Parathyroid adenoma (tissue), 2 donors: ENCODE measurements at regions not wholly inside any gene's neighbourhood (a gene's known extent, or its start where the extent isn't known, plus 50 kb on each side); places are given as distances from the start of the nearest gene placed in this dataset.

ENCODE experiments used
- H2AFZ ChIP-seq: fragments of 300-600 bp; sonication (generic); one replicate; pipeline ENCODE4 v1.7.0; 2017; ENCODE audit warnings: antibody characterized with exemption, mild to moderate bottlenecking
- H3K27ac ChIP-seq: fragments of 300-600 bp; sonication (generic); one replicate; pipeline ENCODE4 v1.7.0; 2017
- H3K27me3 ChIP-seq: fragments of 300-600 bp; sonication (generic); one replicate; pipeline ENCODE4 v1.7.0; 2017; ENCODE audit warnings: low read length; ENCODE audit not compliant: control insufficient read depth, insufficient read depth
- H3K36me3 ChIP-seq: fragments of 300-600 bp; sonication (generic); one replicate; pipeline ENCODE4 v1.7.0; 2017; ENCODE audit warnings: low read length; ENCODE audit not compliant: control insufficient read depth, insufficient read depth
- H3K4me1 ChIP-seq: fragments of 300-600 bp; sonication (generic); one replicate; pipeline ENCODE4 v1.7.0; 2017; ENCODE audit warnings: control low read depth
- H3K4me2 ChIP-seq: fragments of 300-600 bp; sonication (generic); one replicate; pipeline ENCODE4 v1.7.0; 2017; ENCODE audit warnings: low read length
- H3K4me3 ChIP-seq: fragments of 300-600 bp; sonication (generic); one replicate; pipeline ENCODE4 v1.7.0; 2017; ENCODE audit warnings: low read depth, low read length
- H3K79me2 ChIP-seq: fragments of 300-600 bp; sonication (generic); one replicate; pipeline ENCODE4 v1.7.0; 2017; ENCODE audit warnings: control low read depth
- H3K9ac ChIP-seq: fragments of 300-600 bp; sonication (generic); one replicate; pipeline ENCODE4 v1.7.0; 2017; ENCODE audit warnings: mild to moderate bottlenecking
- H3K9me3 ChIP-seq: fragments of 300-600 bp; sonication (generic); one replicate; pipeline ENCODE4 v1.7.0; 2017; ENCODE audit warnings: low read length; ENCODE audit not compliant: control insufficient read depth
- TF ChIP-seq, protein P1 (sequence below): fragments of 300-600 bp; sonication (generic); IDR thresholded peaks from one replicate; pipeline ENCODE4 v1.7.0; 2017; ENCODE audit warnings: antibody characterized with exemption, mild to moderate bottlenecking
- donor health status: primary hyperparathyroidism.

DNA sequence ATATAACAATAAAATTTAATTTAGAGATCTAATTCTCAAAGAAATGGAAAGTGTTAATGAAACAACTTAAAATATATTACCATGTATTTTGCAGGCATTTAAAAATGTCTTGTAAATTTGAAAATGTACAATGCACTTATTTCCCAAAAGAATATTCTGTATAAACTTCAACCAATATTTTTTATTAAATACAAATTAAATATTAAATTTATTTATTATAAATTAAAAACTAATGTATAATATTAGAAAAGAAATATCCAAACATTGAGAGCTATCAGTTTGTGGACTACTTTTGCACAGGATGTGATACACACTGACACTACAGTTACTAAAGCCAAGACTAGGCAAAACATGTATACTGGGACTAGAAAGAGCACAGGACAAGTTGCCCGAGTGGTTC is 707.0 kb upstream of the NRSN1 start:
- Histone ChIP-seq H3K4me3 (no peak overlapping the region), H3K4me1 (no peaks in the 10 kb centered on the region), H3K9ac (no peak overlapping the region), H3K9me3 (no peaks in the 10 kb centered on the region), H3K36me3 (no peaks in the 10 kb centered on the region), H3K79me2 (no peaks in the 10 kb centered on the region), H3K27me3 (no peaks in the 10 kb centered on the region), H3K27ac (no peak overlapping the region), H2AFZ (no peak overlapping the region), H3K4me2 (no peak overlapping the region)
- TF ChIP-seq, protein P1, sequence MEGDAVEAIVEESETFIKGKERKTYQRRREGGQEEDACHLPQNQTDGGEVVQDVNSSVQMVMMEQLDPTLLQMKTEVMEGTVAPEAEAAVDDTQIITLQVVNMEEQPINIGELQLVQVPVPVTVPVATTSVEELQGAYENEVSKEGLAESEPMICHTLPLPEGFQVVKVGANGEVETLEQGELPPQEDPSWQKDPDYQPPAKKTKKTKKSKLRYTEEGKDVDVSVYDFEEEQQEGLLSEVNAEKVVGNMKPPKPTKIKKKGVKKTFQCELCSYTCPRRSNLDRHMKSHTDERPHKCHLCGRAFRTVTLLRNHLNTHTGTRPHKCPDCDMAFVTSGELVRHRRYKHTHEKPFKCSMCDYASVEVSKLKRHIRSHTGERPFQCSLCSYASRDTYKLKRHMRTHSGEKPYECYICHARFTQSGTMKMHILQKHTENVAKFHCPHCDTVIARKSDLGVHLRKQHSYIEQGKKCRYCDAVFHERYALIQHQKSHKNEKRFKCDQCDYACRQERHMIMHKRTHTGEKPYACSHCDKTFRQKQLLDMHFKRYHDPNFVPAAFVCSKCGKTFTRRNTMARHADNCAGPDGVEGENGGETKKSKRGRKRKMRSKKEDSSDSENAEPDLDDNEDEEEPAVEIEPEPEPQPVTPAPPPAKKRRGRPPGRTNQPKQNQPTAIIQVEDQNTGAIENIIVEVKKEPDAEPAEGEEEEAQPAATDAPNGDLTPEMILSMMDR: no peak

DNA sequence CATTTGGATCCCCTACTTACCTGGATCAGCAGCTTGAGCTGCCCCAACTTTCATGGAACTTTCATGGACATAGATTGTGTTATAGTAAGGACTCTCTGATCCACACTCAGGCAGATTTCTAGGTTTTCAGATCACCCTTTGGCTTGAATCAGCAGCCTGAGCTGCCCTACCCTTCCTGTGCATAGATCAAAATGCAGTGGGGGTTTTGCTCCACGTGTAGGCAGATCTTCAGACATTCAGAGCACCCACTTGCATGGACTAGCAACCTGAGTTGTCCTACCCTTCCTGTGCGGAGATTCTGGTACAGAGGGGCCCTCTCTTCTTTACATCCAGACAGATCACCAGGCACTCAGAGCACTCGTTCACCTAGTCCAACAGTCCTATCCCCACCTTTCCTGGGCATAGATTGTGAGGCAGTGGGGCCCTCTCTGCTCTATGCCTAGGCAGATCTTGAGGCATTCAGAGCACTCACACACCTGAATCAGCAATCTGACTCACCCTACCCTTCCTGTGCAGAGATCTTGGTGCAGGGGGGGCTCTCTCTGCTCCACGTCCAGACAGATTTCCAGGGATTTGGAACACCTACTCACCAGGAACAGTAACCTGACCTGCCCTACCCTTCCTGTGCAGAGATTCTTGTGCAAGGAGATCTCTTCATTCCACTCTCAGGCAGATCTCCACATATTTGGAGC is 705.2 kb upstream of the NRSN1 start:
- Histone ChIP-seq H3K4me3 (no peak overlapping the region), H2AFZ (no peak overlapping the region), H3K36me3 (no peaks in the 10 kb centered on the region), H3K9ac (no peak overlapping the region), H3K9me3 (no peaks in the 10 kb centered on the region), H3K4me2 (no peak overlapping the region), H3K27ac (no peak overlapping the region), H3K79me2 (no peaks in the 10 kb centered on the region), H3K4me1 (no peaks in the 10 kb centered on the region), H3K27me3 (no peaks in the 10 kb centered on the region)
- TF ChIP-seq, protein P1: no peak

DNA sequence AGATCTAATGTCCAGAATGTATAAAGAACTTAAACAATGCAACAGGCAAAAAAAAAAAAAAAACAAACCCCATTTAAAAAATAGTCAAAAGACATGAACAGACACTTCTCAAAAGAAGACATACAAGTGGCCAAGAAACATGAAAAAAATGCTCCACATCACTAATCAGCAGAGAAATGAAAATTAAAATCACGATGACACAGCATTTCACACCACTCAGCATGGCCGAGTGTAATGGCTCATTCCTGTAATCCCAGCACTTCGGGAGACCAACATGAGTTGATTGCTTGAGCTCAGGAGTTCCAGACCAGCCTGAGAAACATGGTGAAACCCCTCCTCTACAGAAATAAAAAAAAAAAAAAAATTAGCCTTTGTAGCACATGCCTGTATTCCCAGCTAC is 701.4 kb upstream of the NRSN1 start:
- H3K36me3 ChIP-seq: no peaks in the 10 kb centered on the region
- no peaks in the 10 kb centered on the region for H3K9me3 ChIP-seq
- TF ChIP-seq, protein P1: no peak
- no peak overlapping the region for H2AFZ ChIP-seq
- no peak overlapping the region for H3K4me2 ChIP-seq
- no peak overlapping the region for H3K27ac ChIP-seq
- no peaks in the 10 kb centered on the region for H3K27me3 ChIP-seq
- H3K9ac ChIP-seq: no peak overlapping the region
- H3K4me1 ChIP-seq: no peaks in the 10 kb centered on the region
- no peaks in the 10 kb centered on the region for H3K79me2 ChIP-seq
- H3K4me3 ChIP-seq: no peak overlapping the region

DNA sequence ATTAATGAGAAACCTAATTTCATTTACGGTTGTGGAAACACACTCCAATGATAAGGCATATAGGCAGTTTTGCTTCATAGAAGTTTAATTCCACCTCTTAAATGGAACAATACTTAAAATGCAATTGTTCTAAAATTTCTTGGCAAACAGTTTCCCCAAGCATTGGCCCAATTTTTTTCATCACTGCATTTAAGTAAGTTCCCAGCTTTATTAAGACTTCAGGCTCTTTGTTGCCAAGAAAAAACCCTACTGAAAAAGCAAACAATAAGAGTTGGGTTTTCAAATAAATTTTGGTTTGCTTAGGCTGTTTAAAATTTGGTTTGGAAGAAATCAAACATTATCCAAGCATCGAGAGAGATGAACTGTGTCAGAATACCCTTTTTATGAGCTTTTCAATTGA is 690.9 kb upstream of the NRSN1 start:
- no peak overlapping the region for H3K27ac ChIP-seq
- no peak overlapping the region for H2AFZ ChIP-seq
- H3K9me3 ChIP-seq: no peaks in the 10 kb centered on the region
- H3K9ac ChIP-seq: no peak overlapping the region
- H3K79me2 ChIP-seq: no peaks in the 10 kb centered on the region
- H3K36me3 ChIP-seq: no peaks in the 10 kb centered on the region
- H3K27me3 ChIP-seq: no peaks in the 10 kb centered on the region
- no peak overlapping the region for H3K4me2 ChIP-seq
- no peaks in the 10 kb centered on the region for H3K4me1 ChIP-seq
- no peak overlapping the region for H3K4me3 ChIP-seq
- TF ChIP-seq, protein P1: no peak

DNA sequence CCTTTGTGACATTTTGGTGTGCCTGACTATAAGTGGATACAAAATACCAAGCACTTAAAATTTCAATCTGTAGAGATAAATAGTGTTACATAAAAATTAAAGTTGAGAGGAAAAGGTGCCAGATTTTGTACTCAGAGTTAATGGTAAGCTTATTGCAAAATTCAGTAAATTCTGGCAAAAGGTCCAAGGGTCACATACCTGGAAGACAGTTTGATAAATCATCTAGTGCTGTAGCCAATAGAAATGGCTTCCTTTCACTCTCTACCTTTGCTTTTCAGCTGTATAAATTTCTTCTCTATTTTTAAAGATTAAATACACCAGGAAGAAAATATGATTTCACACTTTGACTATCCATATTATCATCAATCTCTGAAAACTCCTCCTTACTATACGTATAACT is 690.2 kb upstream of the NRSN1 start:
- Histone ChIP-seq H3K4me2 (no peak overlapping the region), H3K36me3 (no peaks in the 10 kb centered on the region), H3K9me3 (no peaks in the 10 kb centered on the region), H3K4me3 (no peak overlapping the region), H3K27ac (no peak overlapping the region), H3K4me1 (no peaks in the 10 kb centered on the region), H3K27me3 (no peaks in the 10 kb centered on the region), H3K79me2 (no peaks in the 10 kb centered on the region), H2AFZ (no peak overlapping the region), H3K9ac (no peak overlapping the region)
- TF ChIP-seq, protein P1: no peak
